Activated CD4-positive, alpha-beta T cell treated with anti-CD3 and anti-CD28 coated beads, Interleukin-2, amount 10 ng/mL, durations not matched to agents 24 days and 14 days (primary cell): ENCODE measurements at regions not wholly inside any gene's neighbourhood (a gene's known extent, or its start where the extent isn't known, plus 50 kb on each side); places are given as distances from the start of the nearest gene placed in this dataset.
A peak's percentile ranks its signal among the peaks of the same experiment; 100 is the strongest.
"Not testable (repeated sequence)": the region's sequence is repeated elsewhere in the genome, so short reads cannot be mapped to it uniquely, and the experiment has no call there.

Experiments
- DNase-seq: peaks from one replicate; pipeline ENCODE4 v3.0.0; 2022
- H3K27ac Mint-ChIP-seq: one replicate; pipeline ENCODE4 v1.8.0; 2022; ENCODE audit warnings: mild to moderate bottlenecking, mixed read lengths
- H3K27me3 Mint-ChIP-seq: one replicate; pipeline ENCODE4 v1.8.0; 2022; ENCODE audit warnings: mixed read lengths
- H3K36me3 Mint-ChIP-seq: one replicate; pipeline ENCODE4 v1.8.0; 2022; ENCODE audit warnings: low read depth, mild to moderate bottlenecking, mixed read lengths
- H3K4me1 Mint-ChIP-seq: one replicate; pipeline ENCODE4 v1.8.0; 2021; ENCODE audit warnings: mixed read lengths
- H3K4me3 Mint-ChIP-seq: one replicate; pipeline ENCODE4 v1.8.0; 2022; ENCODE audit warnings: mild to moderate bottlenecking, moderate library complexity, mixed read lengths
- H3K9me3 Mint-ChIP-seq: one replicate; pipeline ENCODE4 v1.8.0; 2021; ENCODE audit warnings: mixed read lengths
- intact Hi-C: fragments of 100-400 bp; cut with micrococcal nuclease; formaldehyde crosslinking; loops from one replicate; pipeline ENCODE4 v1.15.1; 2023

DNA sequence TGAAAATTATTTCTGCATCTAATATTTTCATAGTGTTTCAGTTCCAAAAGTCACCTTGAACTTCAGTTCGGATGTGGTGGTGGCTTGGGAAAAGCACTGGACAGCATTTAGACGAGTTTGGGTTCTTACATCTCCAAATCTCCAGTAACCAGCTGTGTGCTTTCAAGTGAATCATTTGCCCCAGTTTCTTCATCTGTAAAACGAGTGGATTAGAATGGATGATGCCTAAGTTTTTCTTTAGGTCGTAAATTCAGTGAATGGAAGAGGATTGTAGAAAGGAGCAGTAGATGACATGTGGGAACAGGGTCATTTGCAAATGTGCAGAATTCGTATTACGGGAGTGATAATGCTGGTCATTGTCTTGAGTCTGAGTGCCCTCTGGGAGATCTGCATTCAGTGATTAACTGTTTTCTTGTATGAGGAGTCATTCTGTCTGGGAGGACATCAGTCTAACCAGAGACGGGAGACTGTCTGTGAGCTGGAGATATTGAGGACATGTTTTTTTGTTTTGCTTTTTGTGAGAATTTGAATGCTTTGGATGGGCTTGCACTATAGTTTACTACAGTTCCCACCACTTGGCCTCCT, 641.6 kb upstream of the TBL1XR1 start:
- Mint-ChIP-seq H3K9me3 (no peaks in the 10 kb centered on the region), H3K27ac (no peak overlapping the region), H3K36me3 (no peaks in the 10 kb centered on the region), H3K4me1 (no peaks in the 10 kb centered on the region), H3K27me3 (no peaks in the 10 kb centered on the region), H3K4me3 (no peak overlapping the region)
- intact Hi-C loops: no loop called here
- peak; percentile 1 for DNase-seq

- intact Hi-C loops: no loop called here
- no peaks in the 10 kb centered on the region for H3K4me1 Mint-ChIP-seq
- H3K9me3 Mint-ChIP-seq: no peaks in the 10 kb centered on the region
- peak; percentile 3 for DNase-seq
- no peaks in the 10 kb centered on the region for H3K36me3 Mint-ChIP-seq
- no peak overlapping the region for H3K4me3 Mint-ChIP-seq
- no peak overlapping the region for H3K27ac Mint-ChIP-seq
- H3K27me3 Mint-ChIP-seq: no peaks in the 10 kb centered on the region
These were observed 645.0 kb upstream of the TBL1XR1 start for GRCh38 chr3:177842302-177842701.

- Mint-ChIP-seq H3K27ac (no peak overlapping the region), H3K36me3 (no peaks in the 10 kb centered on the region), H3K4me1 (no peaks in the 10 kb centered on the region), H3K4me3 (no peak overlapping the region), H3K9me3 (no peaks in the 10 kb centered on the region), H3K27me3 (no peaks in the 10 kb centered on the region)
- DNase-seq: peak; percentile 39
- intact Hi-C loops: no loop called here
These were observed 645.8 kb upstream of the TBL1XR1 start for GRCh38 chr3:177842743-177843734.

GRCh38 chr3:177852001-177852807, 654.9 kb upstream of the TBL1XR1 start:
- intact Hi-C loops: no loop called here
- H3K9me3 Mint-ChIP-seq: no peaks in the 10 kb centered on the region
- no peak overlapping the region for H3K4me3 Mint-ChIP-seq

GRCh38 chr3:177855021-177855420, 657.7 kb upstream of the TBL1XR1 start:
- H3K9me3 Mint-ChIP-seq: no peaks in the 10 kb centered on the region
- peak; percentile 6 for DNase-seq
- H3K4me1 Mint-ChIP-seq: no peaks in the 10 kb centered on the region
- H3K27ac Mint-ChIP-seq: no peak overlapping the region
- no peaks in the 10 kb centered on the region for H3K36me3 Mint-ChIP-seq
- no peak overlapping the region for H3K4me3 Mint-ChIP-seq
- H3K27me3 Mint-ChIP-seq: no peaks in the 10 kb centered on the region
- intact Hi-C loops: no loop called here

More at GRCh38 chr3:177852001-177852807, 654.9 kb upstream of the TBL1XR1 start:
- Mint-ChIP-seq H3K27me3 (no peaks in the 10 kb centered on the region), H3K36me3 (no peaks in the 10 kb centered on the region), H3K27ac (no peak overlapping the region), H3K4me1 (no peaks in the 10 kb centered on the region)
- DNase-seq: no peak

- Mint-ChIP-seq H3K27me3 (no peaks in the 10 kb centered on the region), H3K4me1 (no peaks in the 10 kb centered on the region), H3K27ac (no peak overlapping the region), H3K4me3 (no peak overlapping the region), H3K9me3 (peaks cover 8% of the 10 kb centered on the region), H3K36me3 (no peaks in the 10 kb centered on the region)
- intact Hi-C loops: no loop called here
- no peak for DNase-seq
These were observed 662.9 kb upstream of the TBL1XR1 start for GRCh38 chr3:177860184-177860583.

- DNase-seq: no peak
- H3K27ac Mint-ChIP-seq: no peak overlapping the region
- H3K27me3 Mint-ChIP-seq: no peaks in the 10 kb centered on the region
- H3K4me3 Mint-ChIP-seq: no peak overlapping the region
- H3K4me1 Mint-ChIP-seq: no peaks in the 10 kb centered on the region
- intact Hi-C loops: no loop called here
- peaks cover 12% of the 10 kb centered on the region for H3K9me3 Mint-ChIP-seq
- H3K36me3 Mint-ChIP-seq: no peaks in the 10 kb centered on the region
These were observed 665.7 kb upstream of the TBL1XR1 start for GRCh38 chr3:177862962-177863491.

- DNase-seq, H3K4me1 Mint-ChIP-seq, H3K36me3 Mint-ChIP-seq, H3K27ac Mint-ChIP-seq, H3K27me3 Mint-ChIP-seq, H3K4me3 Mint-ChIP-seq, intact Hi-C loops: not testable (repeated sequence)
- peaks cover 25% of the 10 kb centered on the region for H3K9me3 Mint-ChIP-seq
These were observed 665.0 kb upstream of the KCNMB2 start for GRCh38 chr3:177871267-177871666.

GRCh38 chr3:177878192-177878591, 658.0 kb upstream of the KCNMB2 start:
- no peak for DNase-seq
- H3K4me1 Mint-ChIP-seq: peaks cover 5% of the 10 kb centered on the region
- H3K36me3 Mint-ChIP-seq: no peaks in the 10 kb centered on the region
- H3K4me3 Mint-ChIP-seq: no peak overlapping the region
- H3K27ac Mint-ChIP-seq: no peak overlapping the region
- H3K9me3 Mint-ChIP-seq: peaks cover 3% of the 10 kb centered on the region
- intact Hi-C loops: no loop called here
- H3K27me3 Mint-ChIP-seq: no peaks in the 10 kb centered on the region

DNA sequence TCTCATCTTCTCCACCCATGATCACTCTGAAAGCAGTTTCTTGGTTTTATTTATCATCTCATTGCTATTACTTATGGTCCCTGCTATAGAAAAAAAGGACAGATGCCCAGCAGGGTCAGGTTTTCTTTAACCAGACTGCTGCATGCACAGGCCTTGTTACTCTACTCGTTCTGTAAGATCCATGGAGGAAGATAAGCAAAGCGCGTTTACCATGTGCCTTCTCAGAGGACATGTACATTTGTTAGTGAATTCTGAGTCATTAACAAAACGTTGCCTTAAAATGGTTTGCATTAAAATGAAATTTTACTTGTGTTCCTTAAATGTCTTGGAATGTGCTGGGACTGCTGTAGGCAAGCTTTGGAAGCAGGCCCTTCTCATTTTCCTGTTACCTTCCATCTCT, 657.3 kb upstream of the KCNMB2 start:
- H3K27ac Mint-ChIP-seq: no peak overlapping the region
- no peaks in the 10 kb centered on the region for H3K36me3 Mint-ChIP-seq

GRCh38 chr3:177881351-177881750, 654.9 kb upstream of the KCNMB2 start:
- Mint-ChIP-seq H3K4me3 (no peak overlapping the region), H3K27me3 (no peaks in the 10 kb centered on the region), H3K4me1 (peaks cover 12% of the 10 kb centered on the region), H3K27ac (no peak overlapping the region), H3K9me3 (peaks cover 3% of the 10 kb centered on the region), H3K36me3 (no peaks in the 10 kb centered on the region)
- intact Hi-C loops: loop anchor here (5.0 kb wide), 3 partner anchors 46 to 116 kb away; no protein-coding TSS in a partner anchor
- no peak for DNase-seq

More for the DNA sequence above, 657.3 kb upstream of the KCNMB2 start:
- intact Hi-C loops: no loop called here
- Mint-ChIP-seq H3K4me3 (no peak overlapping the region), H3K27me3 (no peaks in the 10 kb centered on the region), H3K4me1 (peaks cover 9% of the 10 kb centered on the region), H3K9me3 (peaks cover 3% of the 10 kb centered on the region)
- no peak for DNase-seq

DNA sequence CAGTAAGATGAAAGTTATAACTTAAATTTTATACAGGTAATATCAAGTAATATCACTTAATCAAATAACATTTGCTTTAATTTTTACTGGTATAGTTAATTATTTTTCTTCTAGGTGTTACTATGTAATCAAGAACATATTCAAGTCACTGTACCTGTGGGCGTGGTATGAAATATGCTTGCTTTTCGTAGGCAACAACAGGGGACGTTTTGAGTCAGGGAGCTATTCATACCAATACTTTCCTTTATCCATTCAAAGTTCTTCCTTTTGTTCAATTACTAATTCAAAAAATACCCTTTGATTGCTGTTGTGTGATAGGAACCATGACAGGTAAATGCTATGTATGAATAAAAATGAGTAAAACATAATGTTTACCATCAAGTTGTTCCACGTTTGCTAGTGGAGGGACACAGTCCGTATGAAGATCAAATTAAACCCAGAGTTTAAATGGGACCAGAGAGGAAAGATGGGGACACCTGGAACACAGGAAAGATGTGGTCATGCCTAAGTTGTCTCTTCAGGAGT, 654.0 kb upstream of the KCNMB2 start:
- intact Hi-C loops: loop anchor here (5.0 kb wide), 3 partner anchors 45 to 115 kb away; no protein-coding TSS in a partner anchor
- no peak overlapping the region for H3K4me3 Mint-ChIP-seq
- DNase-seq: no peak
- H3K36me3 Mint-ChIP-seq: no peaks in the 10 kb centered on the region
- H3K9me3 Mint-ChIP-seq: peaks cover 3% of the 10 kb centered on the region
- H3K4me1 Mint-ChIP-seq: peaks cover 12% of the 10 kb centered on the region
- H3K27ac Mint-ChIP-seq: peak overlapping the region; percentile 77
- H3K27me3 Mint-ChIP-seq: no peaks in the 10 kb centered on the region

- DNase-seq: no peak
- H3K4me1 Mint-ChIP-seq: peaks cover 12% of the 10 kb centered on the region
- no peaks in the 10 kb centered on the region for H3K36me3 Mint-ChIP-seq
- H3K9me3 Mint-ChIP-seq: peaks cover 3% of the 10 kb centered on the region
- H3K27ac Mint-ChIP-seq: no peak overlapping the region
- no peak overlapping the region for H3K4me3 Mint-ChIP-seq
- no peaks in the 10 kb centered on the region for H3K27me3 Mint-ChIP-seq
- intact Hi-C loops: loop anchor here (5.0 kb wide), 3 partner anchors 44 to 114 kb away; no protein-coding TSS in a partner anchor
These were observed 653.1 kb upstream of the KCNMB2 start for GRCh38 chr3:177883091-177883490.
